ENCODE measurements at regions not wholly inside any gene's neighbourhood (a gene's known extent, or its start where the extent isn't known, plus 50 kb on each side); places are given as distances from the start of the nearest gene placed in this dataset.

DNA sequence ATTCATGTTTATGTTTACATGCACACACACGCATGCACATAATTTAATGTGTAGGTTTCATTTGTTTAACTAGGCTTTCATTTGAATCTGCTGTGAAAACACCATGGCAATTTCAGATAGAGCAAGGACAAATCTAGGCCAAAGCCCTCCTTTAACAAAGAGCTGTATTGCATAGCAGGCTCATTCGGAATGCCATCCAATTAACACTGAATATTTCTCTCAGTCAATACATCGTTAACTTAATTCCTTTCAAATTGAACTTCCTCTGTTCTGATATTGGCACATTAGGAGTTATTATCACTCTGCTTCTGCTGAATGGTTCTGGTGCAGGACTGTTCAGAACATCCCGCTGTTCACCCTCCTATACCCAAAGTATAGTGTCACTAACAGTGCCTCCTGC, 435.1 kb upstream of the CDH20 start:
- CTCF ChIA-PET (ENCODE audit: unreplicated experiment): no interaction called here
- H3K36me3 ChIP-seq (ENCODE audit: insufficient read depth, low read length): no peaks in the 10 kb centered on the region

DNA sequence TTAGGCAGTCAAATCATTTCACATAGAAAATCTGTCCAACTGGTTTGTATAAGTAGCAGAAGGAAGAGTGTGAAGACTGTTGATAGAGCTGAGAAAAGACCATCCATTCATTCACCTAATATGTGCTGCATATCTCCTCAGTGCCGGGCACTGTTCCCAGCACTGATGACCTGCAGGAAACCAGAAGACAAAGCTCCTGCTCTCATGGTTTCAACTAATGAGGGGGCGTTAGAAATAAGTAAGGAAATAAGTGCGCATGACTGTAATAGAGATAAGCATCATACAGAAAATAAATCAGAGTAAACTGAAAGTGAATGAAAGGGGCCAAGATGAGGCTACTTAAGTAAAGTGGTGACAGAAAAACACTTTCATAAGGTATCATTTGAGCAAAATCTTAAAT, 427.5 kb upstream of the CDH20 start:
- DNase-seq (ENCODE audit: low spot score): no peak
- H3K79me2 ChIP-seq (ENCODE audit: insufficient read depth, low read depth, low read length): no peaks in the 10 kb centered on the region
- intact Hi-C loops (cut with micrococcal nuclease; ENCODE audit: unreplicated experiment): no loop called here
- no TSS peak for BruUV-seq (replicated peaks)
- H3K4me3 ChIP-seq (ENCODE audit: low read depth, low read length, poor library complexity, severe bottlenecking): no peak overlapping the region
- H3K27ac ChIP-seq (ENCODE audit: low read depth, low read length, poor library complexity, severe bottlenecking): no peak overlapping the region
- H3K9me2 ChIP-seq (ENCODE audit: insufficient read depth, low read length): no peaks in the 10 kb centered on the region
- no peak overlapping the region for H3K4me2 ChIP-seq (ENCODE audit: low read length)
- H3K9me3 ChIP-seq (ENCODE audit: low read length): no peaks in the 10 kb centered on the region
- ChIA-PET CTCF (ENCODE audit: unreplicated experiment) (no interaction called here), POLR2A (interaction anchor here (0.7 kb wide), 1 partner anchor 12 kb away, joined by 3 read pairs; no protein-coding TSS in a partner anchor)
- H3K36me3 ChIP-seq (ENCODE audit: insufficient read depth, low read length): no peaks in the 10 kb centered on the region
- H2AFZ ChIP-seq (ENCODE audit: low read length): no peak overlapping the region
- H3K4me1 ChIP-seq (ENCODE audit: insufficient read depth, low read length, poor library complexity, severe bottlenecking): no peaks in the 10 kb centered on the region
- TF ChIP-seq, protein P1, sequence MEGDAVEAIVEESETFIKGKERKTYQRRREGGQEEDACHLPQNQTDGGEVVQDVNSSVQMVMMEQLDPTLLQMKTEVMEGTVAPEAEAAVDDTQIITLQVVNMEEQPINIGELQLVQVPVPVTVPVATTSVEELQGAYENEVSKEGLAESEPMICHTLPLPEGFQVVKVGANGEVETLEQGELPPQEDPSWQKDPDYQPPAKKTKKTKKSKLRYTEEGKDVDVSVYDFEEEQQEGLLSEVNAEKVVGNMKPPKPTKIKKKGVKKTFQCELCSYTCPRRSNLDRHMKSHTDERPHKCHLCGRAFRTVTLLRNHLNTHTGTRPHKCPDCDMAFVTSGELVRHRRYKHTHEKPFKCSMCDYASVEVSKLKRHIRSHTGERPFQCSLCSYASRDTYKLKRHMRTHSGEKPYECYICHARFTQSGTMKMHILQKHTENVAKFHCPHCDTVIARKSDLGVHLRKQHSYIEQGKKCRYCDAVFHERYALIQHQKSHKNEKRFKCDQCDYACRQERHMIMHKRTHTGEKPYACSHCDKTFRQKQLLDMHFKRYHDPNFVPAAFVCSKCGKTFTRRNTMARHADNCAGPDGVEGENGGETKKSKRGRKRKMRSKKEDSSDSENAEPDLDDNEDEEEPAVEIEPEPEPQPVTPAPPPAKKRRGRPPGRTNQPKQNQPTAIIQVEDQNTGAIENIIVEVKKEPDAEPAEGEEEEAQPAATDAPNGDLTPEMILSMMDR (conservative IDR thresholded peaks at IDR 0.05; ENCODE audit: low read length): no peak
- TF ChIP-seq EZH2phosphoT487 (IDR thresholded peaks at IDR 0.05; ENCODE audit: borderline replicate concordance, low read depth, low read length): no peak
- H4K20me1 ChIP-seq (ENCODE audit: insufficient read depth, low read length): no peaks in the 10 kb centered on the region

More for the DNA sequence above, 435.1 kb upstream of the CDH20 start:
- Histone ChIP-seq H3K4me1 (ENCODE audit: insufficient read depth, low read length, poor library complexity, severe bottlenecking) (no peaks in the 10 kb centered on the region), H3K9me2 (ENCODE audit: insufficient read depth, low read length) (no peaks in the 10 kb centered on the region), H2AFZ (ENCODE audit: low read length) (no peak overlapping the region), H4K20me1 (ENCODE audit: insufficient read depth, low read length) (no peaks in the 10 kb centered on the region), H3K4me2 (ENCODE audit: low read length) (no peak overlapping the region), H3K27ac (ENCODE audit: low read depth, low read length, poor library complexity, severe bottlenecking) (no peak overlapping the region), H3K9me3 (ENCODE audit: low read length) (no peaks in the 10 kb centered on the region), H3K4me3 (ENCODE audit: low read depth, low read length, poor library complexity, severe bottlenecking) (no peak overlapping the region), H3K79me2 (ENCODE audit: insufficient read depth, low read depth, low read length) (no peaks in the 10 kb centered on the region)
- BruUV-seq (replicated peaks): no TSS peak
- no peak for DNase-seq (ENCODE audit: low spot score)
- no peak for TF ChIP-seq EZH2phosphoT487 (IDR thresholded peaks at IDR 0.05; ENCODE audit: borderline replicate concordance, low read depth, low read length)
- TF ChIP-seq, protein P1 (conservative IDR thresholded peaks at IDR 0.05; ENCODE audit: low read length): no peak
- intact Hi-C loops (cut with micrococcal nuclease; ENCODE audit: unreplicated experiment): no loop called here
- POLR2A ChIA-PET: no interaction called here

DNA sequence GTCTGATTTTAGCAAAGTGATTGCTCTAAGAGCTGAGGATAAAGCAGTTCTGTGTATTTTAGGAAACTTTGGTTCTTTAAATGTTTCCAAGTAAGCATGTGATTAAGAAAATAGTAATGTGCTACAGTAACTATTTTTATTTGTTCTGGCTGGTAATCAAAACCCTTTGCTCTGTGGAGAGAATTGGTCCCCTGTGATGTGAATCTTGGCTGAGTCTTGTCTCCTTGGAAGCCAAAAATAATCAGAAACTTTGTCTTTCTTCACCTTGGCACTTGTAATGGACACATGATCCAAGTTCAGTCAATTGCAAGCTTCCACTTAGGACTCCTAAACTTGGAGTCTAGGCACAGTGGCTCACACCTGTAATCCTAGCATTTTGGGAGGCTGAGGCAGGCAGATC, 422.7 kb upstream of the CDH20 start:
- ChIA-PET POLR2A (no interaction called here), CTCF (ENCODE audit: unreplicated experiment) (no interaction called here)
- Histone ChIP-seq H3K4me1 (ENCODE audit: insufficient read depth, low read length, poor library complexity, severe bottlenecking) (no peaks in the 10 kb centered on the region), H3K79me2 (ENCODE audit: insufficient read depth, low read depth, low read length) (no peaks in the 10 kb centered on the region), H2AFZ (ENCODE audit: low read length) (no peak overlapping the region), H3K9me3 (ENCODE audit: low read length) (no peaks in the 10 kb centered on the region), H3K9me2 (ENCODE audit: insufficient read depth, low read length) (no peaks in the 10 kb centered on the region), H3K27ac (ENCODE audit: low read depth, low read length, poor library complexity, severe bottlenecking) (no peak overlapping the region), H3K4me2 (ENCODE audit: low read length) (no peak overlapping the region), H4K20me1 (ENCODE audit: insufficient read depth, low read length) (no peaks in the 10 kb centered on the region), H3K36me3 (ENCODE audit: insufficient read depth, low read length) (no peaks in the 10 kb centered on the region), H3K4me3 (ENCODE audit: low read depth, low read length, poor library complexity, severe bottlenecking) (no peak overlapping the region)
- intact Hi-C loops (cut with micrococcal nuclease; ENCODE audit: unreplicated experiment): no loop called here
- DNase-seq (ENCODE audit: low spot score): no peak
- no TSS peak for BruUV-seq (replicated peaks)
- TF ChIP-seq, protein P1 (conservative IDR thresholded peaks at IDR 0.05; ENCODE audit: low read length): no peak
- no peak for TF ChIP-seq EZH2phosphoT487 (IDR thresholded peaks at IDR 0.05; ENCODE audit: borderline replicate concordance, low read depth, low read length)

Measured in OCI-LY7 (cell line).